HG03159 (cell line): ENCODE measurements at regions not wholly inside any gene's neighbourhood (a gene's known extent, or its start where the extent isn't known, plus 50 kb on each side); places are given as distances from the start of the nearest gene placed in this dataset.
"Not testable (repeated sequence)": the region's sequence is repeated elsewhere in the genome, so short reads cannot be mapped to it uniquely, and the experiment has no call there.

ENCODE experiments used
- ATAC-seq: cut with Tn5 transposase; IDR thresholded peaks from one replicate; pipeline ENCODE4 v1.9.1; 2021; ENCODE audit warnings: mild to moderate bottlenecking, moderate library complexity; ENCODE audit not compliant: unreplicated experiment

GRCh38 chr7:91660734-91661356 is 219.7 kb downstream of the MTERF1 start:
- no peak for ATAC-seq

- no peak for ATAC-seq
Observed at GRCh38 chr7:91661727-91662126, 218.8 kb downstream of the MTERF1 start.

DNA sequence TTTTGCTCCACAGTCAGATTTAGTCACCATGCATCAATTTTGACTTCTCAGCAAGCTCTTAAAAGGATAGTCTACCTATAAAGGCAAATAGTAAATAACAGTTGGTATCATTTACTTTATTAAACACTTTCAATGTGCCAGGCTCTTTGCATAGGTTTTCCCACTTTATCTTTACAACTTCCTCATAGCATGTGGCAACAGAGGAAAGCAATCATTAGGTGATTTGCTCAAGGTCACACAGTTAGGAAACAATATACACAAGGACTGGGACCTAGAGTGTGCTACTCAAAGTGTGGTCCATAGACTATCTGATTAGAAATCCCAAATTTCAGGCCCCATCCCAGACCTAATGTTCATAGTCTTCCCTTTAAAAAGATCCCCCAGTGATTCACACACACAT is 212.3 kb downstream of the MTERF1 start:
- ATAC-seq = no peak

DNA sequence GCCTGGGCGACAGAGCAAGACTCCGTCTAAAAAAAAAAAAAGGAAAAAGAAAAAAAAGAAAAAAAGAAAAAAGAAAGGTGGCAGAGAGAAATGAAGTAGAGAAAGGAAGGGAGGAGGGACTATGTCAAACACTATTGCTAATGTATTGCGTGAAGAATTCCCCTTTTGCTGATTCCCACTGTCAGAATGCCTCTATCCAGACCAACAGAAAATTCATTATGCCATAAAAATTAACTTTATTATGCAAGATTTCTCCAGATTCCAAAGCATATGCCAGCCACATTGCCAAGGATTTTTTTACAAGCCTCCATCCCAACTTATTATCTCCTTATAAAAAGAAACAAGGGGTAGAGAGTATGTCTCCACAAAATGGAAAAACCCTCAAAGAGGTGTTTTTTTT is 209.3 kb downstream of the MTERF1 start:
- no peak for ATAC-seq

DNA sequence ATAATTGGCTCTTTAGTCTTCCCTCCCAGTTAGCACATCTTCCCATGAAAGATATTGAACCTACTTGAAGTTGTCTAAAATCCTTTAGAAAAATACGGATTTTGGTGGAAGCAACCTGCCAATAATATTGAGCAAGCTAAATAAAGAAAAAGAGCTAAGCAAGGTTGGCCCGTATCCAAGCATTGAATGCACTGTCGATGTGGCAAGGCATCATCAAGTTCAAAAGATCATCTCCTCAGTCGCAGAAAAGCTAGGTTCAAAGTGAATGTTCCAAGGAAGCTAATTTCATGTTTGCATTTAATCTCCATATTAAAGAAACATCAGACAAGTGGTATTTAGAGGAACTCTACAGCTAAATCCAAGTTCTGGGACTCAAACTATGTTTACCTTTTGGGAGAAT is 206.0 kb downstream of the MTERF1 start:
- no peak for ATAC-seq

GRCh38 chr7:91681718-91682117 is 198.8 kb downstream of the MTERF1 start:
- no peak for ATAC-seq

- ATAC-seq = no peak
Observed at GRCh38 chr7:91683823-91684222, 196.7 kb downstream of the MTERF1 start.

DNA sequence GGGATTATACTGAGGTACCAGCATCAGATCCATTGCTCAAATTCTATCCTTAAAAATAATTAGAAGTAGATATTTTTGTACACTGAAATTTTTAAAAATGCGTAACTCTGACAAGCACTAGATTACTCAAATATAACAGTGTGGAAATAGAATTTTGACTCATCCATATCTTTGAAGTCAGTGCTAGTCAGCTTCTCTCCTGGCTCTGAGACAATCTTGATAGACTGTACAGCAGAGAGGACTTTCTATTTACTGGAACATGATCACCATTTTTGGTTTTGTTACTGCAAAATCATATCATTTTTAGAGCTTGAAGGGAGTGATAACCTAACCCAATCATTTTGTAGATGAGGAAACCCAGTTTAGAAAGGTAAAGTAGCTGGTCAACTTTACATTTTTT is 195.0 kb downstream of the MTERF1 start:
- ATAC-seq = no peak

DNA sequence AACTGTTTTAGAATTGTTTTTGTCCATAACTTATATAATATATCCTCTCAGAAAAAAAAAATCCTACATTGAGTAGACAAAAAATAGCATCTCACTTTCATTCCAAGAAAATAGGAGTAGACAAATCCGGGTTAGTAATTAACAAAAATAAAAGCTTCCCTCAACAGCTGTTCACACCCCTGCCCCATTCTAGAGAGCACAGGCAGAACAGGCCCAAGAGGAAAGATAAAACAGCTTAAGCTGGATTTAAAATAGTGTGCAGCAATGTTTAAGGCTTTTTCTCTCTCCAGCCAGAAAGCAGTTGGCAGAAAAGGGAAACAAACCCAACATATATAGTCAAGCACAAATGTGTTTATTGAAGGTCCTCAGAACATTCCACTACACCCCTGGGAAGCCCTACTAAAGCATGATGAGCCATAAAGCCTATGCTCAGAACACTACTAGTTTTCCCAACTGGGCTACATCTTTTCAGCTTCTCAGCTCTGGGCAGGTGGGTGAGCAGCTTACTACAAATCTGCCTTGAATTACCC is 189.9 kb downstream of the MTERF1 start:
- no peak for ATAC-seq

GRCh38 chr7:91691865-91692264 is 188.6 kb downstream of the MTERF1 start:
- ATAC-seq = no peak

- no peak for ATAC-seq
Observed at GRCh38 chr7:91692800-91693199, 187.7 kb downstream of the MTERF1 start.

DNA sequence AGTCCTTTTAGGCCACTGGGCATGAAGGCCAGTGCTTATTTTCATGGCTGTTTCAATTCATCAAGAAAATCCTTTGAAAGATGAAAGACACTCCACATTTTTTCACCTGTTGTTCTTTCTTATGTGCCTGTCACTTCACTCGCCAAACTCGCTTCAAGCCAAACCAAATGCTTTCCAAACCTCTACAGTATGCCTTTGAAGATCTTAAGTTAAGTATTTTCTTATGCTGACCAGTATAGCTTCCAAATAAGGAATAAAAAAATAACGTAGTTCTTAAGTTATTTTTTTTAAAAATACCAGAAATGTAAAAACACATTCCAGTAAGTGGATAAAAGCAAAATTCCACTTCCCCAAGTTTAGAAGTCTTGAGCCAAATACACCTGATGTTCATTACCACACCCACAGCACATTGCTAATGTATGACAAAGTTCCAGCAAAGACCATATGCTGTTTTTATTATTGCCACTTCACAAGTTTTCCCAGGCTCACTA is 186.1 kb downstream of the MTERF1 start:
- no peak for ATAC-seq

- ATAC-seq = no peak
Observed at GRCh38 chr7:91710881-91711280, 169.6 kb downstream of the MTERF1 start.

DNA sequence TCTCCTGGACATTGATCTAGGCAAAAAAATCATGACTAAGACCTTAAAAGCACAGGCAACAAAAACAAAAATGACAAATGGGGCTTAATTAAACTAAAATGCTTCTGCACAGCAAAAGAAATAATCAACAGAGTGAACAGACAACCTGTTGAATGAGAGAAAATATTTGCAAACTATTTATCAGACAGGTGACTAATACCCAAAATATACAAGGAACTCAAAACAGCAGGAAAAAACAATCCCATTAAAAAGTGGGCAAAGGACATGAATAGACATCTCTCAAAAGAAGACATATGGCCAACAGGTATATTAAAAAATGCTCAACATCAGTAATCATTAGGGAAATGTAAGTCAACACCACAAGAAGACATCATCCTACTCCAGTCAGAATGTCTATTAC is 166.8 kb downstream of the MTERF1 start:
- no peak for ATAC-seq

DNA sequence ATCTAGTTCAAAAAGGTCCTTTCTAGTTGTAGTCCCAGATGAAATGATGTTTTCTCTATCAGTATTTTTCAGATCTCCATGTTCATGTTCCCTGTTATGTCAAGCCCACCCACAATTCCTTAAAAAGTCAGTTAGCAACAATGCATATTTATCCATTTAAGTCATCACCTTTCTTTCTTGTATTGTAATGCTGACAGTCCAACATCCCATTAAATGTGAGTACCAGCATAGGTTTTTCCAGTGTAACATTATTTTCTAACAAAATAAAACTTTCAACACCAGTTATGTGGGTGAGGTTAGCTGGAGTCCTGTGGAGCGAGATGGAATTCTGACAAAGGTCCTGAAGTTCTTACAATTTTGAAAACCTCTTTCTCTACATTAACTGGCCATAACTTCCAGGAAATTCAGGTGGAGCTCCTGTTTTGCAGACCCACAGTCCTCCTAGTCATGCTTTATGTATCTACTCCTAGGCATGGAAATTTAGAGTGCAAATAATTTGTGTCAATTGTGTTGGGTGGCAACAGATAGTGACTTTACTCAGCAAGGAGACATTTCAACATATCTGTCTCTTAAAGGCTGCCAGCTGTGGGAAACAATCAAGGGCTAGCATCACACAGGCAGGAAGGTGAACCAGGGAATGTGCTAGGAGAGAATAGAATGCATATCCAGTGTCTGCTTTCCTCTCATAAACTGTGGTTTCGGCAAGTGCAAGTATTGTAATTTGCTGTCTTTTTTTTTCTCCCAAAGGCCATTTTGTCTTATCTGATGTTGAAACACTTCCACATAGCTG is 162.6 kb downstream of the MTERF1 start:
- no peak for ATAC-seq

DNA sequence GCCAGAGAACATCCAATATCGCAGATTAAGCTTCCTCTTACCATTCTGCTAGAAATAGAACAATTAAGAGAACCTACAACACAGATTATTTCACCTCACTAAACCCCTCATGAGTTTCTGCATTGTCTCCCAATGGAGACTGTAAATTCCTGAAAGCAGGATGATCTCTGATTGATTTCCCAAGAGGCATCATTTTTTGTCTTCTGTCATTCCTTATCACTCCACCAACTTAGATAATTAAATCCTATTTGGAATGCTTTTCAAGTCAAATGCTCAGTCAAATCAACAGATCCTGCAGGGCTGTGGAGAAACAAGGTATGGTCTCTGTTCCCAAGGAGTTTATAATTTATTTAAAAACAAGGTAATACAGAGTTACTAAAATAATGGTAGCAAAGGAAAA is 161.5 kb downstream of the MTERF1 start:
- no peak for ATAC-seq

GRCh38 chr7:91720260-91720937 is 160.1 kb downstream of the MTERF1 start:
- no peak for ATAC-seq

GRCh38 chr7:91722831-91723230 is 157.7 kb downstream of the MTERF1 start:
- ATAC-seq = no peak

DNA sequence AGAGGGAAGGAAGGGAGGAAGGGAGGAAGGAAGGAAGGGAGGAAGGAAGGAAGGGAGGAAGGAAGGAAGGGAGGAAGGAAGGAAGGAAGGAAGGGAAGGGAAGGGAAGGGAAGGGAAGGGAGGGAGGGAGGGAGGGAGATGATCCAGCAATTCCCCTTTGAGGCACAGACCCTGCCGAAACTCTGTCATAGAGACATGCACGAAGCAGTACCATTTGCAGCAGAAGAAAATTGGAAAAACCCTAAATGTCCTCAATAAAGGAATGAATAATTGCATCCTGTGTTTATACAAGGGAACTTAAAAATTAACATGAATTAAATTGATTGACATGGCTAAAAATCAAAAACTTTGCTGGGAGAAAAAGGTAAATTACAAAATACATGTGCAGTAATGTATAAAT is 151.5 kb downstream of the MTERF1 start:
- not testable (repeated sequence) for ATAC-seq

DNA sequence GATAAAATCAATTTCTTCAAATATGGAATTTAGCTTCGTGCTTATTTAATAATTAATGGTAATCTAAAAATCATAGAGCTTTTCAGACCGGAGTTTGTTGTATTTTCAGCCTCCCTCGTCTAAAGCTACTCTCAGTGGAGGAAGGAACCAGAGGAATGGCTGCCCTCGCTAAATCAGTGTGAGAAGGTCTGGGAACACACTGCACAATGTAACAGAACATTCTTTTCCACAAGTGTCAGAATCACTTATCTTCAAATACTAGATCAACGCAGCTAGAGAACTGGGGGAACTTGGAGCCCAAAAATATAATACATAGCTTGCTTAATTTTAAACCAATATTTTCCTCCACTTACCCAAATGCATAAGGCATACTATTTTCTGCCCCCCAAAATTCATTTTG is 148.5 kb downstream of the MTERF1 start:
- no peak for ATAC-seq

DNA sequence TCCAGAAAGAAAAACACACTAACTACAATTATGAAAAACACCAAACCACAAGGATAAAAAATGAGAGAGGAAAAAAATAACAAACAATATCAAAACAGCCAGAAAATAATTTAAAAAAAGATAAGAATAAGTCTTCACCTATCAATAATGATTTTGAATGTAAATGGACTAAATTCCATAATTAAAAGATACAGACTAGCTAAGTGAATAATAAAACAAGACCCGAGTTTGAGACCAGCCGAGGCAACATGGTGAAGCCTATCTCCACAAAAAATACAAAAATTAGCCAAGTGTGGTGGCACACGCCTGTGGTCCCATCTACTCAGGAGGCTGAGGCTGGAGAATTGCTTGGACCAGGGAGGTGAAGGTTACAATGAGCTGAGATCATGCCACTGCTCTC is 131.1 kb downstream of the MTERF1 start:
- ATAC-seq = no peak

GRCh38 chr7:91750091-91750490 is 130.4 kb downstream of the MTERF1 start:
- no peak for ATAC-seq
